Activated T-cell treated with anti-CD3 and anti-CD28 coated beads for 48 hours (primary cell): ENCODE measurements at regions not wholly inside any gene's neighbourhood (a gene's known extent, or its start where the extent isn't known, plus 50 kb on each side); places are given as distances from the start of the nearest gene placed in this dataset.

ENCODE experiments used
- DNase-seq: peaks from one replicate; pipeline ENCODE4 v3.0.0-alpha.2; 2020; ENCODE audit warnings: low read depth

- DNase-seq, result no peak
These were observed 600.6 kb upstream of the B3GALT2 start for GRCh38 chr1:193787061-193787460.

GRCh38 chr1:193785850-193786420 is 599.5 kb upstream of the B3GALT2 start:
- no peak for DNase-seq

- no peak for DNase-seq
These were observed 588.3 kb upstream of the B3GALT2 start for GRCh38 chr1:193774536-193775323.

GRCh38 chr1:193771596-193771995 is 585.2 kb upstream of the B3GALT2 start:
- no peak for DNase-seq

GRCh38 chr1:193769651-193770050 is 583.2 kb upstream of the B3GALT2 start:
- no peak for DNase-seq

GRCh38 chr1:193767886-193768285 is 581.5 kb upstream of the B3GALT2 start:
- no peak for DNase-seq

GRCh38 chr1:193766329-193766728 is 579.9 kb upstream of the B3GALT2 start:
- no peak for DNase-seq

GRCh38 chr1:193763266-193763665 is 576.9 kb upstream of the B3GALT2 start:
- no peak for DNase-seq

GRCh38 chr1:193762236-193762635 is 575.8 kb upstream of the B3GALT2 start:
- DNase-seq, result no peak

GRCh38 chr1:193755441-193755840 is 569.0 kb upstream of the B3GALT2 start:
- DNase-seq, result no peak

GRCh38 chr1:193754732-193755427 is 568.5 kb upstream of the B3GALT2 start:
- DNase-seq, result no peak

GRCh38 chr1:193754151-193754550 is 567.7 kb upstream of the B3GALT2 start:
- DNase-seq, result no peak

GRCh38 chr1:193753038-193753756 is 566.8 kb upstream of the B3GALT2 start:
- no peak for DNase-seq

GRCh38 chr1:193749868-193750267 is 563.5 kb upstream of the B3GALT2 start:
- no peak for DNase-seq

GRCh38 chr1:193747579-193747978 is 561.2 kb upstream of the B3GALT2 start:
- DNase-seq, result no peak

- no peak for DNase-seq
These were observed 554.8 kb upstream of the B3GALT2 start for GRCh38 chr1:193741228-193741627.

- no peak for DNase-seq
These were observed 554.3 kb upstream of the B3GALT2 start for GRCh38 chr1:193740762-193741161.

- DNase-seq, result no peak
These were observed 550.1 kb upstream of the B3GALT2 start for GRCh38 chr1:193736507-193736906.

GRCh38 chr1:193733674-193734073 is 547.3 kb upstream of the B3GALT2 start:
- DNase-seq, result no peak

- no peak for DNase-seq
These were observed 543.6 kb upstream of the B3GALT2 start for GRCh38 chr1:193730017-193730416.

- no peak for DNase-seq
These were observed 543.0 kb upstream of the B3GALT2 start for GRCh38 chr1:193729429-193729828.

GRCh38 chr1:193727850-193728249 is 541.4 kb upstream of the B3GALT2 start:
- DNase-seq, result no peak

GRCh38 chr1:193726722-193727121 is 540.3 kb upstream of the B3GALT2 start:
- no peak for DNase-seq
